GM20000 (cell line): ENCODE measurements at regions not wholly inside any gene's neighbourhood (a gene's known extent, or its start where the extent isn't known, plus 50 kb on each side); places are given as distances from the start of the nearest gene placed in this dataset.
"Not testable (repeated sequence)": the region's sequence is repeated elsewhere in the genome, so short reads cannot be mapped to it uniquely, and the experiment has no call there.

Experiments used
- DNase-seq: peaks from one replicate; pipeline ENCODE4 v3.0.0; 2012; ENCODE audit warnings: low spot score
- TF ChIP-seq, protein P1 (sequence below): IDR thresholded peaks from 2 replicates; pipeline ENCODE4 v1.5.1; 2012; ENCODE audit warnings: mild to moderate bottlenecking, control low read depth; ENCODE audit errors: extremely low read depth, missing control alignments

DNA sequence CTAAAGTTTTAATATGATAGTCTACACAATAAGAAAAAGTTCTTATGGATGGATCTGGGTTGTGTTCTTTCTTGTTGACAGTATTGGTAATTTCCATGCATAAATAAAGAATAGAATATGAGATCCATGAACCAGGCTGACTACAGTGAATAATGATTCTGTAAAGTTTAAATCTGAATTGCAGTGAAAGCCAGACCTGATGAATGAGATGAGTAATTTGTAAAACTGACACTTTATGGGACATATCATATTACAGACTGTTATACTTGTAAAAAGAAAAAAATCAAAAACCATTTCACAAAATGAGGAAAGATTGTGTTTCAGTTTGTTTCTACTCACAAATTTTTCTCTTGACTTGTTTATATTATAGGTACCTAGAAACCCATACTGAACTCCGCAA, 164.9 kb upstream of the SCN7A start:
- TF ChIP-seq, protein P1, sequence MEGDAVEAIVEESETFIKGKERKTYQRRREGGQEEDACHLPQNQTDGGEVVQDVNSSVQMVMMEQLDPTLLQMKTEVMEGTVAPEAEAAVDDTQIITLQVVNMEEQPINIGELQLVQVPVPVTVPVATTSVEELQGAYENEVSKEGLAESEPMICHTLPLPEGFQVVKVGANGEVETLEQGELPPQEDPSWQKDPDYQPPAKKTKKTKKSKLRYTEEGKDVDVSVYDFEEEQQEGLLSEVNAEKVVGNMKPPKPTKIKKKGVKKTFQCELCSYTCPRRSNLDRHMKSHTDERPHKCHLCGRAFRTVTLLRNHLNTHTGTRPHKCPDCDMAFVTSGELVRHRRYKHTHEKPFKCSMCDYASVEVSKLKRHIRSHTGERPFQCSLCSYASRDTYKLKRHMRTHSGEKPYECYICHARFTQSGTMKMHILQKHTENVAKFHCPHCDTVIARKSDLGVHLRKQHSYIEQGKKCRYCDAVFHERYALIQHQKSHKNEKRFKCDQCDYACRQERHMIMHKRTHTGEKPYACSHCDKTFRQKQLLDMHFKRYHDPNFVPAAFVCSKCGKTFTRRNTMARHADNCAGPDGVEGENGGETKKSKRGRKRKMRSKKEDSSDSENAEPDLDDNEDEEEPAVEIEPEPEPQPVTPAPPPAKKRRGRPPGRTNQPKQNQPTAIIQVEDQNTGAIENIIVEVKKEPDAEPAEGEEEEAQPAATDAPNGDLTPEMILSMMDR, result no peak
- no peak for DNase-seq

DNA sequence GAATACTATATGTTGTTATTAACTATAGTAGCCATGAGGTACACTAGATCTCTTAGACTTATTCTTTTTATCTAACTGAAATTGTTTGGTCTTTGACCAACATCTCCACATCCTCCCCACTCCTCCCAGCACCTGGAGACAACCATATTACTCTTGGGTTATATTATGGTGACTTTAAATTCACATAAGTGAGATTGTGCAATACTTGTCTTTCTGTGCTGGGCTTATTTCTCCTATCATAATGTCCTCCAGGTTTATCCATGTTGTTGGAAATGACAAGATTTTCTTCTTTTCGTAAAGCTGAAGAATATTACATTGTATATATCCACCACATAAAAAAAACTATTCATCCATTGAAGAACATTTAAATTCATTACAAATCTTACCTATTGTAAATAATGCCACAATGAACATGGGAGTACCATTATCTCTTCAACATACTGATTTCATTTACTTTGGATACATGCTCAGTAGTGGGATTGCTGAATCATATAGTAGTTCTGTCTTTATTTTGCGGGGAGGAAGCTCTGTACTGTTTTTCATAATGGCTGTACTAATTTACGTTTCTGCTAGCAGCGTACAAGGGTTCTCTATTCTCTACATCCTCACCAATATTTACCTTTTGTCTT, 159.2 kb upstream of the SCN7A start:
- DNase-seq, result no peak
- TF ChIP-seq, protein P1, result no peak

DNA sequence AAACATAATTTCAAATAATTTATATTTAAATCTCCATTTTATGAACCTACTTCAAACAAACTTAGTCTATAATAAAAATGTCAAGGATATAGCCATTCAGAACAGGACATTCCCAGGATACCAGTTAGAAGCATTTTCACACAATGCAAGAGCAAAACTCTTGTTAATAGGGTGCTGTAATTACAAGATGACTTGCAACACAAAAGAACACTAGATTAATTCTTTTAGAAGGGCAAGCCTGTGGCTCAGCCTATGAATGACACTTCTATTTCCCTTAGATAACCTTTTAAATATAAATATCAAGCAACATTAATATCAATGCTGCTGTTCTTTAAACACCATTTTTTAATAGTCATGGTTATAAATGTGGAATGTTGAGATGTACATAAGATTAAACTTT, 157.9 kb upstream of the SCN7A start:
- no peak for DNase-seq
- TF ChIP-seq, protein P1, result no peak

DNA sequence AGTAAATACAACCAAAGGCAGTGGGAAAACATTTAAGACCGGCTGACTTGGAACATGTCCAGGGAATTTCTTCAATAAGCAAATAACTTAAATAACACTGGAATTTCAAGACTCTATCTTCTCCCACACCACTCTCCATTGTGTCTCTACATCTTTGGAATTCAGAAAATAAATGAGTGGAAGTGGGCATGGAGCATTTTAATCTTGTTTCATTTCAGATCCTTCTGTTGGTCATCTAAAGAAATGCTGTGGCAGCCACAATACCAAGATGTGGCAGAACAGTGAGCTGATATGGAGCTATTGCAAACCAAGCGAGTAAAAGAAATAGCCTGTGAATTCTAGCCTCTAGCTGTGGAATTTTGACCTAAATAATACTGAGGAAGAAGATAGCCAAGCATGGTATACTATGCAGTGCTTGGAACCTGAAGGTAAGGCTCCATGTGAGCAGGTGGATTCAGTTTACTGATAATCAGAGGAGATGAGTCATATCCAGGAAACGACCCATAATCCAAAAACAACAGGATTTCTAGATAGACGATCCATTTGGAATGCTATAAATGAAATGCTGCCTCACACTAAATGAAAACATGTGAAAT, 157.1 kb upstream of the SCN7A start:
- no peak for DNase-seq
- TF ChIP-seq, protein P1, result no peak

DNA sequence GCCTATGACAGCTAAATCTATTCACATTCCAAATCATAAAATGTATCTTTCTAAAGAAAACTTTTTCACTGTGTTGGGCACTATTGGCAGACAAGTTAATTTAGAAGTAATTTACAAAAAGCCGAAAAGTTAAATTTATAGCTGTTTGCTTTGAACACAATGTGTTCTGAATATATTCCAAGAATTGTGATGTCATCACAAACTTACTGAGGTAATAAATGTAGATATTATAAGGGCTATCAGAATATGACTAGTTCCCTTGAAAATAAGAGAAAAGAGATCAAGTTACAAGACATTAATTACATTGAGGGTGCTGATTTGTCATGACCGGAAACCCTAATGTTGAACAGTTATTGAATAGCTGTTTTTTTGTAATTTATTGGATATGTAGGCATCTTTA, 153.9 kb upstream of the SCN7A start:
- TF ChIP-seq, protein P1, result no peak
- no peak for DNase-seq

DNA sequence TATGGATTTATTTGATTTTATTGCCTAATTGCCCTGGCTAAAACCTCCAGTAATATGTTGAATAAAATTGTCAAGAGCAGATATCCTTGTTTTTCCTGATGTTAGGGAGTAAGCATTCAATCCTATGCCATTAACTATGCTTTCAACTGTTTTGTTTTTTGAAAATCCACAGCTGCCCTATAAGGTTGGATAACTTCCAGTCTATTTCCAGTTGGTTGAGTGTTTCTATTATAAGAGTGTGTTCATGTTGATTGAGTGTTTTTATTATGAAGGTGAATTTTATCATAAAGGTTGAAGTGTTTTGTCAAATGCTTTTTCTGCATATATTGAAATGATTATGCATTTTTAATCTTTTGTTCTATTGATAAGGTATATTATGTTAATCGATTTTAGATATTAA, 149.9 kb upstream of the SCN7A start:
- TF ChIP-seq, protein P1, result no peak
- no peak for DNase-seq

DNA sequence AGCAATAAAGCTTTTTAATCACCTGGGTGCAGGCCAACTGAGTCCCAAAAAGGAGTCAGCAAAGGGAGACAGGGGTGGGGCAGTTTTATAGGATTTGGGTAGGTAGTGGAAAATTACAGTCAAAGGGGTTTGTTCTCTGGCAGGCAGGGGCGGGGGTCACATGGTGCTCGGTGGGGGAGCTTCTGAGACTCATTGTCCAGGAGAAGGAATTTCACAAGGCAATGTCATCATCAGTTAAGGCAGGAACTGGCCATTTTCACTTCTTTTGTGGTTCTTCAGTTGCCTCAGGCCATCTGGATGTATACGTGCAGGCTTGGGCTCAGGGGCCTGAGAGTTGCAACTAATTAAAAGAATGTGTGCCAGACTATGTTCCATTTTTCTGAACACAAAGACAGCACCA, 147.5 kb upstream of the SCN7A start:
- not testable (repeated sequence) for DNase-seq

DNA sequence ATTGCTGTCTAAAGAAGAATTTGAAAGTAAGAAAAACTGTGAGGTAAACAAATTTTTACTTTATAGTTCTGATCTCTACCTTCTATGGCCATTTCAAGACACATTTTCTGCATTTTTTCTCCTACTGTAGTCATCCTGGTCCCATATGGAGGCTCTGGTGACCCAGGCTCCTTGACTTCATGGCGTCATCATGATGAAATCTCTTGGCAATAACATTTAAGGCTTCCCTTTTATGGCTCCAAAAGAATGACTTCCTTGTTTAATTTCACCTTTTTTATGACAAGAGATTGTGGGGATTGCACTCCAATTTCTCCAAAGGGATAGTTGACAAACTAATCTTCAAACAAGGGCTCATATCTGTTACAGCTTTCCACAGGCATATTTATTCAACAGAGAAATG, 143.0 kb upstream of the SCN7A start:
- DNase-seq, result no peak
- TF ChIP-seq, protein P1, result no peak
